ENCODE measurements at regions not wholly inside any gene's neighbourhood (a gene's known extent, or its start where the extent isn't known, plus 50 kb on each side); places are given as distances from the start of the nearest gene placed in this dataset.

DNA sequence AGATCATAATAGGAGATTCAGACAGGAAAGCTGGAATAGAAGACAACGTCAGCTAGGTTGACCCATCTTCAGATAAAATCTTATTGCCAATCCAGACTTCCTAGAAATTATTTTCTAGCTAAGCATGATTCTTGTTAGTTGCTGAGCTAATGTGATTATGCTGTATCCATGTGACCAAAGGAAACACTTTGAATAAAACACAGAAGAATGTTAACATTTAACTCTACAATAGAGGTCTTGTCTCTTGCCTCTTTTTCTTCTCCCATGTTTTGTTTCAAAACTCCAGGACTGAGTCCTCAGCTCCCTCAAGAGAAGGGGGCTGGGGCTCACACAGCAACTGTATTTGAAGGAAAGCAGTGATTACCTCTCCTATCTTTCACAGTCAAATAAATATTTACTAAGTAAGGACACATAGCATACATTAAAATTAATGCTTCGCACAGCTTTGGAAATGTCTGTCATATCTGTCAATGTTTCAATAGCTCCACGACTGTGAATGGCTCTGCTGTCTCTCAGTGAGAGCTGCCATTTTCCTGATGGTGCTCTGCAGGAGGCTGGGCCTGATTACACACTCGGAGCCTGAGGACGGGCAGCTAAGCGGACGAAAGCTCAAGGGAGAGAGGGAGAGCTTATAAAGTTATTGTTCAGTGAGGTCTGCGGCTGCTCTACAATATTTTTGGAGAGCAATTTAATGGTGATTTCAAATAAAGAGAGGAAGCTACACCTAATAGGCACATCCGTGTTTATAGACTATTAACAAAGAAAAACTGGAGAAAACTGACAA is 64.8 kb upstream of the ZNF462 start:
- H2AFZ ChIP-seq (ENCODE audit: low read depth, low read length) = peak overlapping the region; percentile 82
- H3K4me3 ChIP-seq (ENCODE audit: low read length) = no peak overlapping the region
- no peaks in the 10 kb centered on the region for H3K36me3 ChIP-seq (ENCODE audit: insufficient read depth, low read length)
- H3K27me3 ChIP-seq (ENCODE audit: insufficient read depth, low read length) = no peaks in the 10 kb centered on the region
- no peaks in the 10 kb centered on the region for H3K9me3 ChIP-seq (ENCODE audit: low read length)
- H3K4me1 ChIP-seq (ENCODE audit: insufficient read depth, low read length) = peaks cover 13% of the 10 kb centered on the region

- Histone ChIP-seq H2AFZ (ENCODE audit: low read depth, low read length) (peak overlapping the region; percentile 82), H3K9me3 (ENCODE audit: low read length) (no peaks in the 10 kb centered on the region), H3K4me3 (ENCODE audit: low read length) (no peak overlapping the region), H3K36me3 (ENCODE audit: insufficient read depth, low read length) (no peaks in the 10 kb centered on the region), H3K27me3 (ENCODE audit: insufficient read depth, low read length) (no peaks in the 10 kb centered on the region), H3K4me1 (ENCODE audit: insufficient read depth, low read length) (peaks cover 13% of the 10 kb centered on the region)
These were observed 63.8 kb upstream of the ZNF462 start for GRCh38 chr9:106799152-106799551.

GRCh38 chr9:106800701-106801270 is 62.2 kb upstream of the ZNF462 start:
- Histone ChIP-seq H2AFZ (ENCODE audit: low read depth, low read length) (no peak overlapping the region), H3K4me1 (ENCODE audit: insufficient read depth, low read length) (peaks cover 13% of the 10 kb centered on the region), H3K36me3 (ENCODE audit: insufficient read depth, low read length) (no peaks in the 10 kb centered on the region), H3K9me3 (ENCODE audit: low read length) (no peaks in the 10 kb centered on the region), H3K4me3 (ENCODE audit: low read length) (no peak overlapping the region), H3K27me3 (ENCODE audit: insufficient read depth, low read length) (no peaks in the 10 kb centered on the region)

DNA sequence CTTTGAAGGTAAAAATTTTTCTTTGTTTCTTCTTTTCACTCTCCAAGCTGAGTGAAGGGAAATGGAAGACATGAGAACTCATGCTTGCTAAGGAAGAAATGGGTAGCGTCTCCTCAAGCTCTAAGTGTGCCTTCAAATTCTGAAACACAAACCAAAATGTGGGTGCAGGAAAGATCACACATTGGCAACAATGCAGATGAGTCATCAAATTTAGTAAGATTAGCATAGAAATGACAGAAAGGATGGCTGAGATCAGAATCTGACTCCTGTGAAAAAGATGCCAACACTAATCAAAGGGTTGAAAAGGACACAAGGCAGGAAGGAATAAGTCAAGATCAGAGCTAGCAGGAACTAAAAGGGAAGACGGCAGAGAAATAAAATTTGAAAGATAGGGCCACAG is 61.1 kb upstream of the ZNF462 start:
- peaks cover 13% of the 10 kb centered on the region for H3K4me1 ChIP-seq (ENCODE audit: insufficient read depth, low read length)
- no peaks in the 10 kb centered on the region for H3K36me3 ChIP-seq (ENCODE audit: insufficient read depth, low read length)
- no peaks in the 10 kb centered on the region for H3K9me3 ChIP-seq (ENCODE audit: low read length)
- no peak overlapping the region for H3K4me3 ChIP-seq (ENCODE audit: low read length)
- H2AFZ ChIP-seq (ENCODE audit: low read depth, low read length) = no peak overlapping the region
- no peaks in the 10 kb centered on the region for H3K27me3 ChIP-seq (ENCODE audit: insufficient read depth, low read length)
